ENCODE measurements at regions not wholly inside any gene's neighbourhood (a gene's known extent, or its start where the extent isn't known, plus 50 kb on each side); places are given as distances from the start of the nearest gene placed in this dataset.
"Not testable (repeated sequence)": the region's sequence is repeated elsewhere in the genome, so short reads cannot be mapped to it uniquely, and the experiment has no call there.

GRCh38 chr2:123485056-123485455, 540.0 kb upstream of the CNTNAP5 start:
- no peak for DNase-seq

GRCh38 chr2:123493687-123494086, 531.4 kb upstream of the CNTNAP5 start:
- DNase-seq, result no peak

- DNase-seq, result no peak
These were observed 529.8 kb upstream of the CNTNAP5 start for GRCh38 chr2:123495241-123495640.

GRCh38 chr2:123500346-123500745, 524.7 kb upstream of the CNTNAP5 start:
- DNase-seq, result no peak

GRCh38 chr2:123500988-123501387, 524.1 kb upstream of the CNTNAP5 start:
- DNase-seq, result no peak

- DNase-seq, result no peak
These were observed 522.2 kb upstream of the CNTNAP5 start for GRCh38 chr2:123502931-123503330.

- no peak for DNase-seq
These were observed 512.5 kb upstream of the CNTNAP5 start for GRCh38 chr2:123512547-123512946.

GRCh38 chr2:123513351-123513750, 511.7 kb upstream of the CNTNAP5 start:
- DNase-seq, result peak; percentile 21

- no peak for DNase-seq
These were observed 510.4 kb upstream of the CNTNAP5 start for GRCh38 chr2:123514613-123515207.

GRCh38 chr2:123518367-123518766, 506.7 kb upstream of the CNTNAP5 start:
- peak; percentile 22 for DNase-seq

GRCh38 chr2:123521854-123522253, 503.2 kb upstream of the CNTNAP5 start:
- DNase-seq, result no peak

- DNase-seq, result not testable (repeated sequence)
These were observed 502.6 kb upstream of the CNTNAP5 start for GRCh38 chr2:123522498-123522897.

- DNase-seq, result no peak
These were observed 495.9 kb upstream of the CNTNAP5 start for GRCh38 chr2:123528996-123529707.

- DNase-seq, result no peak
These were observed 495.1 kb upstream of the CNTNAP5 start for GRCh38 chr2:123530004-123530403.

- no peak for DNase-seq
These were observed 493.0 kb upstream of the CNTNAP5 start for GRCh38 chr2:123532126-123532525.

GRCh38 chr2:123532994-123533393, 492.1 kb upstream of the CNTNAP5 start:
- DNase-seq, result no peak

GRCh38 chr2:123540291-123540690, 484.8 kb upstream of the CNTNAP5 start:
- no peak for DNase-seq

GRCh38 chr2:123546353-123546752, 478.7 kb upstream of the CNTNAP5 start:
- DNase-seq, result no peak

- no peak for DNase-seq
These were observed 461.6 kb upstream of the CNTNAP5 start for GRCh38 chr2:123563515-123563914.

- DNase-seq, result no peak
These were observed 458.7 kb upstream of the CNTNAP5 start for GRCh38 chr2:123566291-123566946.

GRCh38 chr2:123578016-123578415, 447.1 kb upstream of the CNTNAP5 start:
- no peak for DNase-seq

- DNase-seq, result no peak
These were observed 428.5 kb upstream of the CNTNAP5 start for GRCh38 chr2:123596621-123597020.

GRCh38 chr2:123597988-123598387, 427.1 kb upstream of the CNTNAP5 start:
- no peak for DNase-seq

GRCh38 chr2:123606631-123607030, 418.5 kb upstream of the CNTNAP5 start:
- DNase-seq, result no peak
